Hematopoietic multipotent progenitor cell treated with erythropoietin and hydrocortisone succinate and interleukin-3 and kit ligand, for 4 days (in vitro differentiated cells): ENCODE measurements at regions not wholly inside any gene's neighbourhood (a gene's known extent, or its start where the extent isn't known, plus 50 kb on each side); places are given as distances from the start of the nearest gene placed in this dataset.
A peak's percentile ranks its signal among the peaks of the same experiment; 100 is the strongest.
"Not testable (repeated sequence)": the region's sequence is repeated elsewhere in the genome, so short reads cannot be mapped to it uniquely, and the experiment has no call there.

Experiments
- DNase-seq: peaks from one replicate; pipeline ENCODE4 v3.0.0-alpha.2; 2015

DNA sequence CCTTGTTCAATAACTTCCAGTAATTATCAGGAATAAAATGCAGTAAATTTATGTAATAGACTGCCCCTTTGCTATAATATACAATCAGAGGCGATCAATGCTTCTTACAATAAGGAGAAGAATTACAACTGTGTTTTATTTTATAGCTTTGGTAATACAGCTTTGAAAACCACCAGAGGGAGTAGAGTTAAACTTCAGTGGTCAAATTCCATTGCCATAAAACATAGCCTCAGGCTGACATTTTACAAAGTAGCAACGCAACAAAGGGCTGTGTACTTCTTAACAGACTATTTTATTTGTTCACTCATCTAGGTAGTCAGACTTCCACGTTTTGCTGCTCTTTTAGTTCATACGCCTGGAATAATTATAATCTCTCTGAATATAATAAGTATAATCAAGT lies 58.5 kb downstream of the TEX13C start:
- DNase-seq = peak; percentile 40

DNA sequence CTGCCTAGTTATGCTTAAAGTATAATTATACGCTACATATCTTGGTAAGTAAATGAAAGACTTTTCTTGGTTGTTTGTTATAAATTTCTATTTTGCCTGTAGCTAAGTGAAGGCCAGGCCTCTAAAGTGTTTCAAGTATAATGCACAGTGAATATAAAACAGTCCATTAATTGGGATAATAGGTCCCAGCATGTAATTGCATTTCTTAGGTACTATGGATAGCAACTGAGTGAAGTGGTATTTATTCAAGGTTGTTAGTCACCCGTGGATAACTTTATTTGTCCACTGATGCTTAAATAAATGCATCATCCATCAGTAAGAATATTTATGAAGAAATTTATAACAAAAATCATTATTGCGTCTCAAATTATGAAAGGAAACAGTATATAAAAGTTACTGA lies 59.1 kb downstream of the TEX13C start:
- DNase-seq = no peak

DNA sequence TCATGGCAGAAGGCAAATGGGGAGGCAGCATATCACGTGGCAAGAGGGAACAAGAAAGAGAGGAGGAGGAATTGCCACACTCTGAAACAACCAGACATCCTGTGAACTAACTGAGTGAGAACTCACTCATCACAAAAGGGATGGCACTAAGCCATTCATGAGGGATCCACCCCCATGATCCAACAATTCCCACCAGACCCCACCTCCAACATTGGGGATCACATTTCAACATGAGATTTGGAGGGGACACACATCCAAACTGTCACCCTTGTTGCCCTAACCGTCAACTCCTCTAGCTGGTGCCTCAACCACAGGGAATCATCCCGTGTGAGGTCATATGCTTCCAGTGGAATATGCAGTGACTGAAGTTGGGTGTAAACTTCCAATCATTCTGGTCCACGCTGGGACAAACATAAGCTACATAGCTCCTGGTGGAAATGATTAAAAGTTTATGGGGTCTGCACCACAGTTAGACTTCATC lies 62.5 kb downstream of the TEX13C start:
- DNase-seq = no peak

DNA sequence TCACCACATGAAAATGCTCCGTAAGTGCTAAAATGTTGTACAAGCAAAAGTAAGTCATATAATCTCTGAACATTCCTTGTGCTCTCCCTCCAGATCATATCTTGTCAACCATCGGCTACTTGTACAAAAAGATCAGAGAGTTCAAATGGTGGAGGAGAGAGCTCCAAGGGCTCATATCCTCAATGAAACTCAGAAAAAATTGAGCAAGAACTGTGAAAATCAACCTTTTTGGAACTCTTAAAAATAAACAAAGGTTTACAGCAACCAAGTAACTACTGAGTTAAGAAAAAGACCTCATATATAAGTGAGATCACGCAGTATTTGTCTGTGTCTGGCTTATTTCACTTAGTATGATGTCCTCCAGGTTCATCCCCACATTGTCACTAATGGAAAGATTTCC lies 63.2 kb downstream of the TEX13C start:
- DNase-seq = no peak

DNA sequence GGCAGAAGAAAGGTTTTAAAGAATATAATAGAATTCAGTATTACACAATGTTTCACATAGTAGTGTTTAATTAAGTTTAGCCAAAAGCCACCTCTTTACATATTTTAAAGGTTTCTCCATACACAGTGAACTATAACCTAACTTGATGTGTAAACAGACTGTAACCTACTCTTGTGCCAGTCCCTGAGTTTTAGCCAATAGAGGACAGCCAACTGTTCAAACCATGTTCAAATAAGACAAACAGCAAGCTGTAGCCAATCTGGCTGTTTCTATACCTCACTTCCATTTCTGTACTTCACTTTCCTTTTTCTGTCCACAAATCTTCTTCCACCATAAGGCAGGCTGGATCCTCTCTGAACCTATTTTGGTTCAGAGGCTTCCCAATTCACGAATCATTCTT lies 65.2 kb downstream of the TEX13C start:
- no peak for DNase-seq

DNA sequence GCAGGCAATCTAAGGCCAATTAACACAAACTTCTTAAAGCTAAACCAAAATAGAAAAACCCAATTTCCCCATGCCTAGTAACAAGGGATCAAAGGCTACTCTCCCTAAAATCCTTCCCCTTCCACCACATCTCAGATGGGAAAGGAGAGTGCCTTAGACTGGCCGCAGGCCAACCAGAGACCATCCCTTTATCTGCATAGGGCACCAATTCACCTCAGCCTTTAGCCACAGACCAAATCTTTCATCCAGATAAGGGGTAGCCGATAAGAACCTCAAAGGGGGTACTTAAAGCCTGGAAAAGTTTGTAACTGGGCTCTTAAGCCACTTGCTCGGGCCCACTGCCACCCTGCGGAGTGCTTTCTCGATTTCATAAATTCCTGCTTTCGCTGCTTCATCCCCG lies 68.3 kb downstream of the TEX13C start:
- DNase-seq = no peak

DNA sequence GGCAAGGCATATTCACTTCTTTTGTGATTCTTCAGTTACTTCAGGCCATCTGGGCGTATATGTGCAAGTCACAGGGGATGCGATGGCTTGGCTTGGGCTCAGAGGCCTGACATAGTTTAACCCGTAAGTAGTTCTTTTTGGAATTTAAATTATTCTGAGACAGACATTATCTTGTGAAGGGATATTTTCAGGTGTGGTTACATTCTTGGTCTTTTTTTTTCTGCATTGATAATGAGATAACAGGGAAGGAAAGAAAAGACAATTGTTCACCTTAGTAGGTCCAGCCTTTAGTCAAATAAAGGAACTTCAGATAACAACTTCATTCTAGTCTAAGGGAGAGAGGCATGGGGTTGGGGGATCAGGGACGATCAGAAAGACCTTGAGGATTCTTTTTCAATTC lies 74.8 kb downstream of the TEX13C start:
- DNase-seq = no peak

DNA sequence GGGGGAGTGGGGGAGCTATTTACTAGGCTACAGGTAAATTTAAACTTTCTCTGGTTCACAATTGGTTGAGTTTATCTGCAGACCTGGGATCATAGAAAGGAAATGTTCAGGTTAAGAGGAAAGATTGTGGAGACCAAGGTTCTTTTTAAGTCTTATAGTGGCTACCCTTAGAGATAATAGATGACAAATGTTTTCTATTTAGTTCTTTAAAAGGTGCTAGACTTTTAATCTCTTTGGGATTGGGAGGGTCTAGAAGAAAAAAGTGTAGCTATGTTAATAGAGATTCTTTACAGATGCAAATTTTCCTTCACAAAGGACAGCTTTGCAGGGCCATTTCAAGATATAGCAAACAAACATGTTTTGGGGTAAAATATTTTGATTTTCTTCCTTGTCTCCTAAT lies 76.0 kb downstream of the TEX13C start:
- no peak for DNase-seq

DNA sequence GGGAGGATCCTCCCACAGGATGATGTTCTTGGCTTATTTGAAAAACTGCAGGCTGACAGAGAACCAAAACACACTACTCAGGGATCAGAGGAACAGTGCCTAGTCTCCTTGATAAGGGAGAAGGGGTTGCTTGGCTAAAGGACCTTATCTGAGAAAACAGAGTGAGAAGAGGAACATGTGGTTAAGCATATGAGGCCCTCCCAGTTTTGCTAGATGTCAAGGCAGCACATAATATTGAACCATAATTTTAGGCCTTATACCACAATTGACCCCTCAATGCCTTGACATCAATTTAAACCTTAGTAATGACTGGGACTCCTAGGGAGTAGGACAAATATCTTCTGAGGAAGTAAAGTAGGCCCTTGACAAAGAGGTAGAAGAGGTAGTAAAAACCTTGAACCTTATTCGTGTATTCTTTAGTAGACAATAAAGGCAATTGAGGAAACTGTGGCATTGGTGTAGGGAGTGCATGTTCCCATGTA lies 79.3 kb downstream of the TEX13C start:
- peak; percentile 93 for DNase-seq

DNA sequence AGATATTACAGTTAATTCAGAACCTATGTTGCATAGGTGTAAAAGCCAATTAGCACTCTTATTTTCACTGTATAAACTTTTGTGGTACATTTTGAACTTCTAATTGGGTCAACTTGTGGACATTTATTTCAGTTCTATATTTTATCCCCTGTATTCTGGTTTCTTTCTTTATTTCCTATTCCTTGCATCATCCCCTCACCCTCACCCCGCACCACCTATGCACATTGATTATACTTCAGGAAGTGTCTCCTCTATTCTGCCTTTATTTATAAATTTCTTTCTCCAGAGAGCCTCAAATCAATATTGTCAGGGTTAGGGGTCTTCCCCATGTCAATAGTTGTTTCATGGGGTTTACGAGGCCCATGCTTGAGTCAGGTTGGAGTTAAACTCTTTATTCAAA lies 83.1 kb downstream of the TEX13C start:
- DNase-seq = no peak

DNA sequence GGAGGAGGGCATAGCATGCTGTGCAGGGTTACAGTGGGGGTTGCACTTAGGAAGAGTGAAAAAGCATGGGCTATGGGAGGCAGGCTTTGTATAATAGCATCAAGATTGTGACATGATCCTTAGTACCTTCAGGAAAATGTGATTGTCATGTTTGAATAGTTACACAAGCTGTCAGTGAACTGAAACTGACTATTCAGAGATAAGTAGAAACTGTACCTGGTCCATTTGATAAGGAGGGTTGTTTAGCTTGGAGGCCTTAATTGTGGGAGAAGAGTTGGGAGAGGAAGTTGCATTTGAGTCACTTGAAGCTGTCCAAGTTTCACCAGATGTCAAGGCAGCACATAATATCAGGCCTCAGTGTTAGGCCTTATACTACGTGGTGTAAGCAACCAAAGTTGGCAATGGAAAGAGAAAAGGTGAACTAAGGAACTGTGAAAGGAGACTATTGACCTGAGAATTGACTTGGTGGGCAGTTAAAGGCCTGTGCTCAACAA lies 85.0 kb downstream of the TEX13C start:
- DNase-seq = peak; percentile 83

DNA sequence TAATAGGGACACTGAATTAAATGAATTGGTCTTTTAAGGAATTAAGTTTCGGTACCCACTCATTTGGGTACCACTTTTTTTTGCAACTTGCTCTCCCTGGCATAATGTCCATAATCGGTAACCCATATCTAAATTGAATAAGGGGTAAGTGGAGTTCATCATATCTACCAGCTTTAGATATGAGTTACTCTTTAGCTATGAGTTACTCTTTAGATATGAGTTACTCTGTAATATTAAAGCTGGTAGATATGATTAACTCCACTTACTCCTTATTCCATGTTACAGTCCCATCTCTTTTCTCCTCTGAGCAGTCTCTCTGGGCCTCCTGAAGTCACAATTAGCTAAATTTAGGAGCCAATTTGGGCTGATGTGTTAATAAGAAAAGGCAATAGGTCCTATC lies 85.7 kb downstream of the TEX13C start:
- DNase-seq = no peak

DNA sequence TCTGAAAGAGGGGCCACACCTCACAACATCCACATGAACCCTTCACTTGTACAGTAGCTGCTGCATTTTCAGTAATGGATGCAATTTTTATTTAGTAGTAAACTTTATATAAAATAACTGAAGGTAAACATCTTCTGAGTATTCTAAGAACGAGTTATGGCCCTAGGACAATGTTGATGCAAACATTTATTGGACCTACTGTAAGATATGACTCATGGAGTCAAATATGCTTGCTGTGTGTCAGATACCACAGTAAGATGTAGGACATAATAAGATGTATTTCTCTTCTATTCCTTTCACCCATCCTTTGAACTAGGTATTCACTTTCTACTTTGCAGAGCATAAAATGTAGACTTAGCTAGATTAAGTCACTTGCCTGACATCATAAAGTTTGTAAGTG lies 87.6 kb downstream of the TEX13C start:
- no peak for DNase-seq

DNA sequence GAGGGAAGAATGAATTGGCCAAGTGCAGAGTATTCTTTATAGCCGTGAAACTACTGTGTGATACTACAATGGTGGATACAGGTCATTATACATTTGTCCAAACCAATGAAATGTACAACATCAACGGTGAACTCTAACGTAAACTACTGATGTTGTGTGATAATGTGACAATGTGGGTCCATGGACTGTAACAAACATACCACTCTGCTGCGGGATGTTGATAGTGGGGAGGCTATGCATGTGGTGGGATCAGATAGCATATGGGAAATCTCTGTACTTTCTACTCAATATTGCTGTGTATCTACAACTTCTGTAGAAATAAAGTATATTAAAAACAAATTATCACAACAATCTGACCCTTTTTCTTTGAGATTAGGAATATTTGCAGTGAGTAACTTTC lies 101.1 kb downstream of the TEX13C start:
- DNase-seq = no peak

DNA sequence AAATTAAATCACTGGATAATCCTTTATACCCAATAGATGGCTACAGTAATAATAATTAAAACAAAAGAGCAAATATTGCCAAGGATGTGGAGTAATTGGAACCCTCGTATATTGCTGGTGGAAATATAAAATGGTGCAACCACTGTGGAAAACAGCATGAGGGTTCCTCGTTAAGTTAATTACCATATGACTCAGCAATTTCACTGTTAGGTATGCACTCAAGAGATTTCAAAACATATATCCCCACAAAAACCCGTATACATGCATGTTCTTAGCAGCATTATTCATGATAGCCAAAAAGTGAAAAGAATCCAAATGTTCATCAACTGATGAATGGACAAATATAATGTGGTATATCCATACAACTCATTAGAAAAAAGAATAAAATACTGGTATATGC lies 103.3 kb downstream of the TEX13C start:
- no peak for DNase-seq

DNA sequence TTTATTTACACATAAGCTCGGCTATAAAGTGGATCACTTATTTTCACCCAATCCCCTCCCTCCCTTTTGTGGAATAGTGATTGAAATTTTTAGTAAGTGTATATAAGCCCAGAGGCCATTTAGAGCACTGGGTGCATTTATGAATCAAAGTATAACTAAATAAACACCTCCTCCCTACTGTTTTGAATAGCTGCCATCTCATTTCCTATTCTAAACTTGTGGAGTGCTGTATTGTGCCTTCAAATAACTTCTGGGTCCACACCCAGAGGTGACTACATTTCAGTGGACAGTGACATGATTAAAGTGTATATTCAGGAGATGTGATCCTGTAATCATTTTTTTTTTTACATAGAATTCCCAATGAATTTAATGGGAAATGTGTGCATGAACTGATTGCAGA lies 104.9 kb downstream of the TEX13C start:
- DNase-seq = no peak

DNA sequence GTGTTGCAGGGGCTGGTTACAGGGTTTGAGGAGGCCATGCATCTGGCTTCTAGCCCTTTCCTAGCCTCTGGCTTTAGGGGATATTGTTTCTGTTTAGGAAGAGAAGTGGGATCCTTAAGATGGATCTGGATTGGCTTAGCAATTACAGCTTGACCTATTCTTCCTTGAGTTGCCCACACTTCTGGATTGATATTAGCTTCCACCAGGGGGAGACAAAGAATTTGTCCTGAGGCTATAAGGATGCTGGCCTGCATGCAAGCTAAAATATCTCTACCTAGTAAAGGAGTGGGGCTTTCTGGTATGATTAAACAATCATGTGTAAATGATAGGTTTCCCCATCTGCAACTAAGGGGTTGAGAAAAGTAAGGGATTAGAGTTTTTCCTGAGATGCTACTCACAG lies 117.2 kb downstream of the TEX13C start:
- DNase-seq = peak; percentile 66

DNA sequence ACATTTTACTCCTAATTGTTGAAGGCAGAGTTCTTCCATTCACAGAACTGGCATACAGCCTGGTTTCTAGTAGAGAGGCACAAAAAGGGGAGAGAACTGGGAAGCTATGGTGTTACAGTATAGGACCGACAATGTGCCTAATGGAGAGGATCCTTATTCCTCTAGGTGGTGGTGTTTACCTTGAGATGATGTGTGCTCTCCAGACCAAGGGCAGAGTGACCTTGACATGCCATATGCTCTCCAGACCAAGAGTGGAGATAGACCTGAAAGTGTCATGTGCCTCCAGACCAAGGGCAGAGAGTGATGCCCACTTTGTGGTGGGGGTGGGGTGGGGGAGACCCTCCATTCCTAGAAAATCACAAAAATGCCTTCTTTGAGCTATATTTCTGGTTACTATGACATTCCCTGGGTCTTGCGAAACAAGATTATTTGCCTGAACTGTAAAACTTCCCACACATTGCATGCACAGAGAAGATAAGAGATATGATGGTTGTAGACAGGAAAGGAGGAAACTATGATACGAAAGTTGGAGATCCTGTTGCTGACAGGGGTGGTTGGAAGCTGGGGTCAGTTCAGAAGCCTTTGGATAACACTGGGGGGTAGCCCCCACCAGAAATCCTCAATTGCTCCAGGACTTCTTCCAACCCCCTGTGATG lies 119.7 kb downstream of the TEX13C start:
- DNase-seq = peak; percentile 61

DNA sequence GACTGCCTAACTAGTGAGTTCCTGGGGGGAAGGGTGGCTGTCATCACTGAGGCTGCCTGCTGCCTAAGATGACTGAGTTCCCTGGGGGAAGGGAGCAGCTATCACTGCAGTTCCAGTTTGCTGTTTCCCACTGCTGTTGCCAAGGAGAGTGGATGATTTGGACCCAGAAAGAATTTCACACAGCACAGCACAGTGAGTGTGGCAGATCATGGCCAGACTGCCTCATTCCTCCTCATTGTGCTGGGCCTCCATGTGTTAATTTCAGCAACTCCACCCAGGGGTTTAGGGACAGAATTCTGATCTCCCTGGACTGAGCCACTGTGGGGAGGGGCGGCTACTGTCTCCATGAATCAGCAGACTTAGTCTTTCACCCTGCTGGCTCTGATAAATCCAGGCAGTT lies 125.0 kb downstream of the TEX13C start:
- DNase-seq = no peak

DNA sequence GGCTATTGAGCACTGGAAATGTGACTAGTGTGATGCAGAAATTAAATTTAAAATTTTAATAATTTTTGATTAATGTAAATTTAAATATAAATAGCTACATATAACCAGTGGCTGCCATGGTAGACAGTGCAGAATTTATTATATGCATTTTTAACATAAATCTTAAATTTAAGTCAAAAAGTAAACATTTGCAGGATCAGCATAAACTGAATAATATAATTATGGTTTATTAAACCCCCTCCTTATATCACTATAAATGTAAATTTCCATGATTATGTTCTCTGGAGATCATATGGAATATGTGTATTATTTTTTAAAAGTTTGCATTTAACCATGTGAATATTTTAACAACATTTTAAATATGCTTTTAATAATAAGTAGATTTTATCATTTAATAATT lies 155.8 kb downstream of the TEX13C start:
- DNase-seq = no peak

DNA sequence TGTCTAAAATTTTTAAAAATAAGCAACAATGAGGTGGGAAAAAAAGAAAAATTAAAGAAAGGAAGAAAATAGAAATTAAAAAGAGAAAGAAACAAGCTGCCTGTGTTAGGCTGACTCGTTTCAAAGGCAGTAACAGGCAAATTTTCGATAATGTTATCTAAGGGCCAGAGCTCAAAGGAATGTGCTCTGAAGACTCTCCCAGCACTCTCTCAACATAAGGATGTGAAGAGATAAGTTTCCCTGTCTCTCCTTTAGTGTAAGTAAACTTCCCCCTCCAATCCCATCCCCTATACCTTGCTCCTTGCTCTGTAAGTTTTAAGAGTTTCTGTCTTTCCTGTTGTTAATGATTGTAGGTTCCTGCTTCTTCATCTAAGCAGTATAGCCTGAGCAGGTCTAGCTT lies 172.8 kb downstream of the TEX13C start:
- DNase-seq = no peak

DNA sequence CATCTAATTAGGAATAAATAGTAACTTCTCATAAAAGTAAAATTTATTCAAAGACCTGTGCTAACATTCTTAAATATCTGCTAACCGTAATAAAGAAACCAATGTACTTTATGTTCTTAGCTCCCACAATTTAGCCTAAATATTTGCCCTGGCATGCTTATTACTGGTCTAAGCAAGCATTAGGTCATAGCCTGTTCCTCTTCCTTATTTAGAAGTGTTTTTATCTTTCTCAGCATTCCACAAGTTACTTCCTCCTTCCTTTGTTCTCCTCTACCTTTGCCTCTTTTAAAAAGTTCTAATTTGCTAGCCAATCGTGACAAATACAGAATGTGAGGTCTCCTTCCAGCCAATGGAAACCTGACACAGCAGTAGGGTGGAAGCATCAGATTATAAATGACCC lies 173.3 kb downstream of the TEX13C start:
- DNase-seq = not testable (repeated sequence)

DNA sequence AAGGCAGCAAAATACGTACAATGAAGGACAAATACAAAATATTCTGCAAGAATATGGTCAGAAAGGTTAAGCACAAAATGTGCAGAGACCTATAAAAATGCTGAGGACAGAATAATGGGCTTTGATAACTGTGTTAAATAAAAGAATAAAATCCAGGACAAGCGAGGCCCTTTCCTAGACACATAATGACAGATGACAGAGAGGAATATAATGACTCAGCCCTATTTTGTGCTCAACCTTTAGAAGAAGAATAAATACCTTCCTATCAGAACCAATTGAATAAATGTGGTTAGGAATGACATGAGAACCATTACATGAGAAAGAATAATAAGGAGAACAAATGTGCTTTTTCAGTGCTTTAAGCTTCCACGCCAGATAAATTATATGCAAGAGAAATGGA lies 178.0 kb downstream of the TEX13C start:
- no peak for DNase-seq

DNA sequence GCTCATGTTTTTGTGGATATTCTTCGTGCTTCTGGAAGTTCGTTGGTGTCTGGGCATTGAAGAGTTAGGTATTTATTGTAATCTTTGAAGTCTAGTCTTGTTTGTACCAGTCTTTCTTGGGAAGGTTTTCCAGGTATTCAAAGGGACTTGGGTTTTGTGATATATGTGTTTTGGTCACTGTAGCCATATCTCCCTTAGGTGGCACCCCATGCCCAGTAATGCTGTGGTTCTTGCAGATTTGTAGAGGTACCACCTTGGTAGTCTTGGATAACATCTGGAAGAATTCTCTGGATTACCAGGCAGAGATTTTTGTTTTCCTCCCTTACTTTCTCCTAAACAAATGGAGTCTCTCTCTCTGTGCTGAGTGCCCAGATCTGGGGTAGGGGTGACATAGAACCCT lies 184.1 kb downstream of the TEX13C start:
- no peak for DNase-seq

DNA sequence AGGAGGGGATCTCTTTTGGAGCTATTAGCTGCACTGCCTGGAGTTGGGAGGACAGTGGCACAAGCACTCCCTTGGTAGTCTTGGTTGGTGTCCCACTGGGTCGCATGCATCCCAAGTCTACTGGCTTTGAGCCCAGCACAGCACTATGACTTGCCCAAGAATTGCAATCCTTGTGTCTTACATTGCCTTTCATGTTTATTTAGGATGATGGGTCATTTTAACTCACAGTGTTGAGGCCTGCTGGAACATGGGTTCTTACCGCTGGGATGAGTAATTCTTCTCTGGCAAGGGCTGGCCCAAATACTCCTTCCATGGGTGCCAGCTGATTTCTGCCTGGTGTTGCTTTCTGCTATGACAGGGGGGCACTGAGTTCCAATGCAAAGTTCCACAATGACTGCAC lies 185.5 kb downstream of the TEX13C start:
- no peak for DNase-seq
